Effector memory CD8-positive, alpha-beta T cell (primary cell): ENCODE measurements at regions not wholly inside any gene's neighbourhood (a gene's known extent, or its start where the extent isn't known, plus 50 kb on each side); places are given as distances from the start of the nearest gene placed in this dataset.

ENCODE experiments used
- ATAC-seq: fragments of 150-1000 bp; cut with Tn5 transposase; replicated peaks from 2 replicates; pipeline ENCODE4 v1.10.0; 2021; ENCODE audit warnings: mild to moderate bottlenecking, moderate library complexity
- DNase-seq, 3 experiments: peaks; one replicate each; pipeline ENCODE4 v3.0.0; 2021
- H3K27ac Mint-ChIP-seq, 2 donors: one replicate each; pipeline ENCODE4 v1.8.0; 2022; ENCODE audit warnings: mild to moderate bottlenecking in 2 of 2, mixed read lengths in 2 of 2, moderate library complexity in 2 of 2
- H3K27me3 Mint-ChIP-seq, 2 donors: one replicate each; pipeline ENCODE4 v1.8.0; 2022; ENCODE audit warnings: mixed read lengths in 2 of 2
- H3K36me3 Mint-ChIP-seq: one replicate; pipeline ENCODE4 v1.8.0; 2022; ENCODE audit warnings: mild to moderate bottlenecking, moderate library complexity, mixed read lengths; ENCODE audit not compliant: insufficient read depth
- H3K4me1 Mint-ChIP-seq, 2 donors: one replicate each; pipeline ENCODE4 v1.8.0; 2022; ENCODE audit warnings: low read depth in 2 of 2, mixed read lengths in 2 of 2
- H3K4me3 Mint-ChIP-seq, 2 donors: one replicate each; pipeline ENCODE4 v1.8.0; 2022; ENCODE audit warnings: mild to moderate bottlenecking in 2 of 2, mixed read lengths in 2 of 2, moderate library complexity in 2 of 2
- H3K9me3 Mint-ChIP-seq, 2 donors: one replicate each; pipeline ENCODE4 v1.8.0; 2022; ENCODE audit warnings: mixed read lengths in 2 of 2

DNA sequence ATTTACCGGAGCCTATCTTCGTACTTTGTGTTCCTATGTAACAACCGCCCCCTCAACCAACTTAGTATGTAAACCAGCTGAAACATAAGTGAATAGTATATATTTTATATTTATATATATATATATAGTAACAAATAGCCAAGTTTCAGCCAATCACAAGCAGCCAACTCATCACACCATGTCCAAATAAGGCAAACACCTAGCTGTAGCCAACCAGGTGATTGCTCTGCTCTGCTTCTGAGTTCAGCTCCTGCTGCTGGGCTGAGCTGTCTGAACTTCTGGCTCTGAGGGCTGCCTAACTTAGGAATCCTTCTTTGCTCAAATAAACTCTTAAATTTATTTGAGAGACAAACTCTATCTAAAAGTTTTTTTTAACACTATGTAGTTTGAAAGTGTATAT is 101.6 kb upstream of the SOX4 start:
- DNase-seq (no peak), ATAC-seq (no peak)
- Mint-ChIP-seq H3K27me3 (peaks cover 0 to 10% of the 10 kb centered on the region in 2 donors), H3K9me3 (no peaks in the 10 kb centered on the region), H3K4me1 (no peaks in the 10 kb centered on the region), H3K27ac (no peak overlapping the region), H3K36me3 (no peaks in the 10 kb centered on the region), H3K4me3 (no peak overlapping the region)

GRCh38 chr6:21494505-21494904 is 99.0 kb upstream of the SOX4 start:
- peaks cover 3% of the 10 kb centered on the region for H3K36me3 Mint-ChIP-seq
- ATAC-seq, result no peak
- no peaks in the 10 kb centered on the region for H3K9me3 Mint-ChIP-seq
- DNase-seq, result no peak
- no peaks in the 10 kb centered on the region for H3K4me1 Mint-ChIP-seq
- no peak overlapping the region for H3K27ac Mint-ChIP-seq
- H3K4me3 Mint-ChIP-seq, result no peak overlapping the region
- H3K27me3 Mint-ChIP-seq, result peaks cover 0 to 6% of the 10 kb centered on the region in 2 donors

GRCh38 chr6:21496196-21496595 is 97.4 kb upstream of the SOX4 start:
- Mint-ChIP-seq H3K4me1 (no peaks in the 10 kb centered on the region), H3K27me3 (peaks cover 6 to 12% of the 10 kb centered on the region in 2 donors), H3K4me3 (no peak overlapping the region), H3K36me3 (peaks cover 3% of the 10 kb centered on the region), H3K27ac (no peak overlapping the region), H3K9me3 (no peaks in the 10 kb centered on the region)
- ATAC-seq (no peak), DNase-seq (no peak)

DNA sequence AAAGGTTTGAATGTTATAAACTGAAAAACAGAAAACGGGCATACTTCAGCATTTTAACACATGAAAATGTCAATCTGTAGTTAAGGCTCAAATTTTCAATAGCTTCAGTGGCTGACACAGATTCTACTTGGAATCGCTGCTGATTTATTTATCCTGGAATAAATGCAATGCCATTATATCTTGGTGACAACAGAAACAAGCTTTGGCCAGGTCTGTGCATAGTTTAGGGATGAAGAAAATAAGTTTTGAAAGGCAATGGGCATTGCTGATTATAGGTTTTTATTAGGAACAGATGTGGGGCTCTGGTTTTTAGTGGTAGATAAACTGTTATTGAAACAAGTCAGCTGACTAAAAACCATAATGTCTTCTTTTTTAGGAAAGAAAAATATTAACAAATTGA is 96.8 kb upstream of the SOX4 start:
- Mint-ChIP-seq H3K27ac (no peak overlapping the region), H3K36me3 (peaks cover 3% of the 10 kb centered on the region), H3K4me3 (no peak overlapping the region), H3K9me3 (no peaks in the 10 kb centered on the region), H3K4me1 (no peaks in the 10 kb centered on the region), H3K27me3 (peaks cover 2 to 15% of the 10 kb centered on the region in 2 donors)
- DNase-seq (no peak), ATAC-seq (no peak)

- DNase-seq (no peak), ATAC-seq (no peak)
- Mint-ChIP-seq H3K27ac (no peak overlapping the region), H3K27me3 (peaks cover 0 to 15% of the 10 kb centered on the region in 2 donors), H3K9me3 (no peaks in the 10 kb centered on the region), H3K4me1 (no peaks in the 10 kb centered on the region), H3K4me3 (no peak overlapping the region), H3K36me3 (peaks cover 3% of the 10 kb centered on the region)
Observed at GRCh38 chr6:21500314-21501020, 93.1 kb upstream of the SOX4 start.

GRCh38 chr6:21501021-21501354 is 92.6 kb upstream of the SOX4 start:
- Mint-ChIP-seq H3K36me3 (peaks cover 3% of the 10 kb centered on the region), H3K9me3 (no peaks in the 10 kb centered on the region), H3K27ac (no peak overlapping the region), H3K27me3 (peaks cover 0 to 15% of the 10 kb centered on the region in 2 donors), H3K4me3 (no peak overlapping the region), H3K4me1 (no peaks in the 10 kb centered on the region)
- ATAC-seq, result no peak
- no peak for DNase-seq

DNA sequence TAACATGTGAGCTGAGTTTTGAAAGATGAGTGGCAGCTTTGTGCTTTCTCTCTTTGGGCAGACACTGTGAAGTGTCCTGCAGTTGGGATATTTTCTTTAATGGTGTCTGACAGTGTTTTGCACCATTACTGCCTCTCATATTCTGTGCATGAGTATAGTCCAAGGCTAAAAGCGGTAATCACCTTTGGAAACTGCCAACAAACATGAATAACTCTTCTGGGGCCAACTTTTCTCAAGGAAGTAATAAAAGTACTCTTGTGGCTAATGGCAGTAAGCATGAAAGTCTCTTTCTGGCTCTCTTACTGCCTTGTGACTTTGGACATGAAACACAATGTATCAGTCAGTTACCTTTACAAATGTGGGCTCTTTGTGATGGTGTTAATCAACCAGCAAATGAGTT is 91.7 kb upstream of the SOX4 start:
- no peak for DNase-seq
- ATAC-seq, result no peak
- Mint-ChIP-seq H3K36me3 (peaks cover 3% of the 10 kb centered on the region), H3K4me3 (no peak overlapping the region), H3K27me3 (peaks cover 0 to 15% of the 10 kb centered on the region in 2 donors), H3K4me1 (no peaks in the 10 kb centered on the region), H3K27ac (no peak overlapping the region), H3K9me3 (no peaks in the 10 kb centered on the region)

DNA sequence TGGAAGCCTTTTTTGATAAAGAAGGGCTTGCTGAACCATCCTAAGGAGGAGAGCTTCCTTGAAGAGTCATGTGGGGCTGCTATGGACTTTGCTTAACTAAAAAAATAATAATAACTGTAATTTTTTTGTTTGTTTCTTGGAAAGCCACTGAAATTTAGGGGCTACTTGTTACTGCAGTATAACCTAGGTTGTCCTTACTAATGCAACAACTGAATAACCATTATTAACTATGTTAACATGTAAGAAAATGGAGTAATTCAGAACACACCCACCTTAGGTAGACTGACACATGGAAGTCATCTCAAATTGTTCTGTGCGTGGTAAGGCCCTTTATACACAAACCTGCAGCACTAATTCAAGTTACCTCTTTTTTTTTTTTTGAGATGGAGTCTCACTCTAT is 90.9 kb upstream of the SOX4 start:
- H3K27ac Mint-ChIP-seq, result no peak overlapping the region
- no peak for ATAC-seq
- H3K4me3 Mint-ChIP-seq, result no peak overlapping the region
- peaks cover 0 to 15% of the 10 kb centered on the region in 2 donors for H3K27me3 Mint-ChIP-seq
- H3K9me3 Mint-ChIP-seq, result no peaks in the 10 kb centered on the region
- H3K36me3 Mint-ChIP-seq, result peaks cover 3% of the 10 kb centered on the region
- DNase-seq, result no peak
- no peaks in the 10 kb centered on the region for H3K4me1 Mint-ChIP-seq

DNA sequence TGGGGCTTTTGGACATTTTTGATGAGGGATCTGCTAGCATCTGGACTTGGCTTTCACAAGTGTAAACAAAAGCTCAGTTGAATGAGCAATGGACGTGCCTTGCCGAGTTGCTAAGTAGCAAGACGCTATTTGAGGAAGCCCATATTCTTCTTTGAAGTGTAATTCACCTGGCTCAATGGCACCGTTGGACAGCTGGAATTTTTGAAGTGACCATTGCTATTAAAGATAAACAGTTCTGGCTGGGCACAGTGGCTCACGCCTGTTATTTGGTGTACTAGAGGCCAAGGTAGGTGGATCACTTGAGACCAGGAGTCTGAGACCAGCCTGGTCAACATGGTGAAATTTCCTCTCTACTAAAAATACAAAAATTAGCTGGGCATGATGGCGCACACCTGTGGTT is 88.8 kb upstream of the SOX4 start:
- Mint-ChIP-seq H3K4me3 (no peak overlapping the region), H3K27ac (no peak overlapping the region), H3K9me3 (no peaks in the 10 kb centered on the region), H3K36me3 (no peaks in the 10 kb centered on the region), H3K4me1 (no peaks in the 10 kb centered on the region), H3K27me3 (peaks cover 5 to 15% of the 10 kb centered on the region in 2 donors)
- ATAC-seq (no peak), DNase-seq (no peak)

- Mint-ChIP-seq H3K4me3 (no peak overlapping the region), H3K27ac (no peak overlapping the region), H3K4me1 (no peaks in the 10 kb centered on the region), H3K9me3 (no peaks in the 10 kb centered on the region), H3K27me3 (peaks cover 5 to 9% of the 10 kb centered on the region in 2 donors), H3K36me3 (no peaks in the 10 kb centered on the region)
- ATAC-seq (no peak), DNase-seq (no peak)
Observed at GRCh38 chr6:21505574-21505990, 88.0 kb upstream of the SOX4 start.

GRCh38 chr6:21506126-21506525 is 87.4 kb upstream of the SOX4 start:
- Mint-ChIP-seq H3K9me3 (no peaks in the 10 kb centered on the region), H3K36me3 (no peaks in the 10 kb centered on the region), H3K4me1 (no peaks in the 10 kb centered on the region), H3K27ac (no peak overlapping the region), H3K4me3 (no peak overlapping the region), H3K27me3 (peaks cover 4 to 5% of the 10 kb centered on the region in 2 donors)
- DNase-seq (no peak), ATAC-seq (no peak)

GRCh38 chr6:21507811-21508210 is 85.7 kb upstream of the SOX4 start:
- H3K36me3 Mint-ChIP-seq, result no peaks in the 10 kb centered on the region
- ATAC-seq (no peak), DNase-seq (no peak)
- peaks cover 5 to 13% of the 10 kb centered on the region in 2 donors for H3K27me3 Mint-ChIP-seq
- no peaks in the 10 kb centered on the region for H3K4me1 Mint-ChIP-seq
- no peak overlapping the region for H3K27ac Mint-ChIP-seq
- no peak overlapping the region for H3K4me3 Mint-ChIP-seq
- no peaks in the 10 kb centered on the region for H3K9me3 Mint-ChIP-seq

GRCh38 chr6:21508753-21509152 is 84.8 kb upstream of the SOX4 start:
- Mint-ChIP-seq H3K27ac (no peak overlapping the region), H3K9me3 (no peaks in the 10 kb centered on the region), H3K36me3 (no peaks in the 10 kb centered on the region), H3K27me3 (peaks cover 6 to 22% of the 10 kb centered on the region in 2 donors), H3K4me1 (no peaks in the 10 kb centered on the region), H3K4me3 (no peak overlapping the region)
- ATAC-seq, result no peak
- no peak for DNase-seq

- Mint-ChIP-seq H3K27me3 (peaks cover 6 to 22% of the 10 kb centered on the region in 2 donors), H3K27ac (no peak overlapping the region), H3K4me3 (no peak overlapping the region), H3K4me1 (no peaks in the 10 kb centered on the region), H3K9me3 (no peaks in the 10 kb centered on the region), H3K36me3 (no peaks in the 10 kb centered on the region)
- ATAC-seq, result no peak
- DNase-seq, result no peak
Observed at GRCh38 chr6:21511891-21512550, 81.5 kb upstream of the SOX4 start.
